Omental fat pad (tissue), 3 donors: ENCODE measurements at regions not wholly inside any gene's neighbourhood (a gene's known extent, or its start where the extent isn't known, plus 50 kb on each side); places are given as distances from the start of the nearest gene placed in this dataset.

Experiments
- ATAC-seq: fragments of 150-250 bp; one replicate; pipeline ENCODE4 v1.9.1; 2016; ENCODE audit warnings: mild to moderate bottlenecking, moderate library complexity; ENCODE audit not compliant: low FRiP score
- DNase-seq: peaks from one replicate; pipeline ENCODE4 v3.0.0-alpha.2; 2019; ENCODE audit warnings: low spot score
- CTCF ChIP-seq, 3 donors: fragments of 450-650 bp; IDR thresholded peaks; one replicate each; pipeline ENCODE4 v1.5.1; 2016 to 2017; ENCODE audit warnings: antibody characterized with exemption in 3 of 3, mild to moderate bottlenecking in 3 of 3, moderate library complexity in 2 of 3

- TF ChIP-seq CTCF (IDR thresholded peaks at IDR 0.05): no peak
- DNase-seq (no peak), ATAC-seq (no peak)
Measured at GRCh38 chr2:215552144-215552580, 116.3 kb upstream of the FN1 start.

DNA sequence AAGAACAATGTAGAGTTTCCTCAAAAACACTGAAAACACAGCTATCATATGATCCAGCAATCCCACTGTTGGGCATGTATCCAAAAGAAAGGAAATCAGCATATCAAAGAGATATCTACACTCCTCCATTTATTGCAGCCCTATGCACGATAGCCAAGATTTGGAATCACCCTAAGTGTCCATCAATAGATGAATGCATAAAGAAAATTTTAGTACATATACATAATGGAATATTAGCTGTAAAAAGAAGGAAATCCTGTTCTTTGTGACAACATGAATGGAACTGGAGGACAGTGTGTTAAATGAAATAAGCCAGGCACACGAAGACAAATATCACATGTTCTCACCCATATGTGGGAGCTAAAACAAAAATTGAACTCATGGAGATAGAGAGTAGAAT, 114.5 kb upstream of the FN1 start:
- no peak for ATAC-seq
- TF ChIP-seq CTCF (IDR thresholded peaks at IDR 0.05): no peak
- DNase-seq: no peak

- no peak for TF ChIP-seq CTCF (IDR thresholded peaks at IDR 0.05)
- DNase-seq: no peak
- no peak for ATAC-seq
Measured at GRCh38 chr2:215548714-215549113, 112.8 kb upstream of the FN1 start.

GRCh38 chr2:215542690-215543089, 106.8 kb upstream of the FN1 start:
- TF ChIP-seq CTCF (IDR thresholded peaks at IDR 0.05): no peak
- no peak for DNase-seq
- ATAC-seq: no peak

GRCh38 chr2:215540658-215541057, 104.8 kb upstream of the FN1 start:
- no peak for DNase-seq
- TF ChIP-seq CTCF (IDR thresholded peaks at IDR 0.05): no peak
- ATAC-seq: no peak

DNA sequence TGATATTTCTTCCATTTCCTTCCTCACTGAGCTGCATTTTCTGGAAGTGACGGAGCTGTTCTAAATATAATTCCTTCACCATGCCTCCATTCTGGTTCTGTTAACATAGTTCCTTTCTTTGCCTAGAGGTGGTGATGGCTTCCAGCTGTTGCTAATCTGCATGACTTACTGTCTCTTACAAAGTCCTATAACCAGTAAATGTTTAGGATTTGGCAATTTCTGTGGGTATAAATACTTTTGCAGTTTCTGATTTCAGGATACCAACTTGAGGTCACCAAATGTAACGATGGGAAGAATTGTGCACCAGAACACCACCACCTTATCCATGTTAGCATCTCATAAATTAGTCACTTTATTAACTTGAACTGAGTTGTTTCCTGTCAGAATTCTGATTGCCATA, 101.7 kb upstream of the FN1 start:
- TF ChIP-seq CTCF (IDR thresholded peaks at IDR 0.05): no peak
- no peak for ATAC-seq
- no peak for DNase-seq

DNA sequence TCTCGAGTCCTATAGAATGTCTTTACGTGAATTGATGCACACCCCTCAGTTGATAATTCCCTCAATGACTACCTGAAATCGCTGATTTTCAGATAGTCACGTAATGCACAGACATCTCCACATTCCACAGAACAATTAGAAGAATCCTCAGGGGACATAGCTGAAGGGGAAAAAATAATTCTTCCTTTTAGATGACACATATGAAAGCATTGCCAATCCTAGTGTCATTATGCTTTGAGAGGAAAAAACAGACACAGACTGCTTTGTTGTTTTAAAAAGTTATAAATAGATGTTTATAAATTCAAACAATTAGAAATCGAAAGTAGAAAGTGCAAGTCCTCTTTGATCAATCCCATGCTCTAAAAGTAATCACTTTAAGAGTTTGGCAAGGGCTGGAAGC, 100.6 kb upstream of the FN1 start:
- DNase-seq (no peak), ATAC-seq (no peak)
- no peak for TF ChIP-seq CTCF (IDR thresholded peaks at IDR 0.05)
